ENCODE measurements at regions not wholly inside any gene's neighbourhood (a gene's known extent, or its start where the extent isn't known, plus 50 kb on each side); places are given as distances from the start of the nearest gene placed in this dataset.
"Not testable (repeated sequence)": the region's sequence is repeated elsewhere in the genome, so short reads cannot be mapped to it uniquely, and the experiment has no call there.

GRCh38 chr20:12072954-12073264 is 155.2 kb downstream of the BTBD3 start:
- no peak for DNase-seq

GRCh38 chr20:12074111-12074655 is 156.5 kb downstream of the BTBD3 start:
- DNase-seq = no peak

GRCh38 chr20:12076200-12076599 is 158.5 kb downstream of the BTBD3 start:
- DNase-seq = no peak

- DNase-seq = no peak
Measured at GRCh38 chr20:12077875-12078274, 160.2 kb downstream of the BTBD3 start.

GRCh38 chr20:12079490-12079889 is 161.8 kb downstream of the BTBD3 start:
- DNase-seq = no peak

GRCh38 chr20:12083269-12083668 is 165.6 kb downstream of the BTBD3 start:
- no peak for DNase-seq

GRCh38 chr20:12084482-12084881 is 166.8 kb downstream of the BTBD3 start:
- no peak for DNase-seq

GRCh38 chr20:12086359-12086758 is 168.7 kb downstream of the BTBD3 start:
- no peak for DNase-seq

GRCh38 chr20:12090920-12091319 is 173.2 kb downstream of the BTBD3 start:
- DNase-seq = peak; percentile 5

GRCh38 chr20:12093057-12093796 is 175.5 kb downstream of the BTBD3 start:
- no peak for DNase-seq

GRCh38 chr20:12093797-12094190 is 176.1 kb downstream of the BTBD3 start:
- DNase-seq = not testable (repeated sequence)

- no peak for DNase-seq
Measured at GRCh38 chr20:12095180-12095920, 177.7 kb downstream of the BTBD3 start.

GRCh38 chr20:12098421-12098820 is 180.7 kb downstream of the BTBD3 start:
- DNase-seq = no peak

- no peak for DNase-seq
Measured at GRCh38 chr20:12108846-12109245, 191.2 kb downstream of the BTBD3 start.

GRCh38 chr20:12110274-12110673 is 192.6 kb downstream of the BTBD3 start:
- DNase-seq = no peak

- peak; percentile 4 for DNase-seq
Measured at GRCh38 chr20:12110711-12111110, 193.0 kb downstream of the BTBD3 start.

- DNase-seq = no peak
Measured at GRCh38 chr20:12111431-12112088, 193.9 kb downstream of the BTBD3 start.

- DNase-seq = no peak
Measured at GRCh38 chr20:12112089-12112474, 194.4 kb downstream of the BTBD3 start.

- no peak for DNase-seq
Measured at GRCh38 chr20:12112665-12113064, 195.0 kb downstream of the BTBD3 start.

- DNase-seq = no peak
Measured at GRCh38 chr20:12113075-12113467, 195.4 kb downstream of the BTBD3 start.

- no peak for DNase-seq
Measured at GRCh38 chr20:12113468-12114371, 196.0 kb downstream of the BTBD3 start.

- DNase-seq = not testable (repeated sequence)
Measured at GRCh38 chr20:12129114-12129513, 211.4 kb downstream of the BTBD3 start.

GRCh38 chr20:12129532-12129931 is 211.8 kb downstream of the BTBD3 start:
- DNase-seq = not testable (repeated sequence)
